ENCODE measurements at regions not wholly inside any gene's neighbourhood (a gene's known extent, or its start where the extent isn't known, plus 50 kb on each side); places are given as distances from the start of the nearest gene placed in this dataset.

DNA sequence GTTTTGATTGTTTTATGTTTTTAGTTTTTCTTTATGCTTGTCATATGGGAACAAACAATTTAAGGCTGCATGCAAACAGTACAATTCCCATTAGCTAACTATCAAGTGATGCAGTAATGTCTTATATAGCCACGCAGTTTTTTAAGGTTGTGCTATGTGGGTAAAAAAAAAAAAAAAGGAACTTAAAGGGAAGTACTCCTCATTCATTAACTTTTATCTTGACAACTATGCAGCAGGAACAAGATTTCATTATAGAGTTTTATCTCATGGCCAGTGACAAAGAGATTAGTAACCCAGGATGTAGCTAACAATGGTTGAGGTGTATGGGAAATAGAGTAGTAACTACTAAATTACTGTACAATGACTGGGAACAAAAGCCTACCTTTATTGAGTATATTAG lies 1008.2 kb upstream of the CDH9 start (continued):
- TF ChIP-seq, protein P1, sequence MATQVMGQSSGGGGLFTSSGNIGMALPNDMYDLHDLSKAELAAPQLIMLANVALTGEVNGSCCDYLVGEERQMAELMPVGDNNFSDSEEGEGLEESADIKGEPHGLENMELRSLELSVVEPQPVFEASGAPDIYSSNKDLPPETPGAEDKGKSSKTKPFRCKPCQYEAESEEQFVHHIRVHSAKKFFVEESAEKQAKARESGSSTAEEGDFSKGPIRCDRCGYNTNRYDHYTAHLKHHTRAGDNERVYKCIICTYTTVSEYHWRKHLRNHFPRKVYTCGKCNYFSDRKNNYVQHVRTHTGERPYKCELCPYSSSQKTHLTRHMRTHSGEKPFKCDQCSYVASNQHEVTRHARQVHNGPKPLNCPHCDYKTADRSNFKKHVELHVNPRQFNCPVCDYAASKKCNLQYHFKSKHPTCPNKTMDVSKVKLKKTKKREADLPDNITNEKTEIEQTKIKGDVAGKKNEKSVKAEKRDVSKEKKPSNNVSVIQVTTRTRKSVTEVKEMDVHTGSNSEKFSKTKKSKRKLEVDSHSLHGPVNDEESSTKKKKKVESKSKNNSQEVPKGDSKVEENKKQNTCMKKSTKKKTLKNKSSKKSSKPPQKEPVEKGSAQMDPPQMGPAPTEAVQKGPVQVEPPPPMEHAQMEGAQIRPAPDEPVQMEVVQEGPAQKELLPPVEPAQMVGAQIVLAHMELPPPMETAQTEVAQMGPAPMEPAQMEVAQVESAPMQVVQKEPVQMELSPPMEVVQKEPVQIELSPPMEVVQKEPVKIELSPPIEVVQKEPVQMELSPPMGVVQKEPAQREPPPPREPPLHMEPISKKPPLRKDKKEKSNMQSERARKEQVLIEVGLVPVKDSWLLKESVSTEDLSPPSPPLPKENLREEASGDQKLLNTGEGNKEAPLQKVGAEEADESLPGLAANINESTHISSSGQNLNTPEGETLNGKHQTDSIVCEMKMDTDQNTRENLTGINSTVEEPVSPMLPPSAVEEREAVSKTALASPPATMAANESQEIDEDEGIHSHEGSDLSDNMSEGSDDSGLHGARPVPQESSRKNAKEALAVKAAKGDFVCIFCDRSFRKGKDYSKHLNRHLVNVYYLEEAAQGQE (IDR thresholded peaks at IDR 0.05; ENCODE audit: low read depth, low read length), result no peak
- no peak for TF ChIP-seq USF1 (IDR thresholded peaks at IDR 0.05; ENCODE audit: borderline replicate concordance, low read depth)
- no peak for TF ChIP-seq FOXJ3 (CRISPR knock-in tag; IDR thresholded peaks at IDR 0.05)
- TF ChIP-seq JUND (IDR thresholded peaks at IDR 0.05), result no peak
- no peak for TF ChIP-seq GATA2 (CRISPR knock-in tag; IDR thresholded peaks at IDR 0.05)
- no peak for TF ChIP-seq TCF12 (IDR thresholded peaks at IDR 0.05)
- TF ChIP-seq FOXM1 (IDR thresholded peaks at IDR 0.05; ENCODE audit: low read depth), result no peak

GRCh38 chr5:28027851-28028250 lies 989.5 kb upstream of the CDH9 start:
- no peaks in the 10 kb centered on the region for H3K9me3 ChIP-seq
- no peak for DNase-seq
- H3K27me3 ChIP-seq (ENCODE audit: insufficient read depth), result no peaks in the 10 kb centered on the region
- H3K36me3 ChIP-seq (replicated peaks in 1 of 2; ENCODE audit: control insufficient read depth in 1 of 2, insufficient read depth in 2 of 2, low read length in 1 of 2), result no peaks in the 10 kb centered on the region
- POLR2A ChIA-PET, result no interaction called here
- H2AFZ ChIP-seq (ENCODE audit: low read depth), result no peak overlapping the region
- TF ChIP-seq ELF1 (IDR thresholded peaks at IDR 0.05) (no peak), YY1 (IDR thresholded peaks at IDR 0.05; ENCODE audit: low read depth) (no peak), EZH2phosphoT487 (IDR thresholded peaks at IDR 0.05; ENCODE audit: borderline replicate concordance, low read depth) (no peak), IRF3 (IDR thresholded peaks at IDR 0.05; ENCODE audit: low read depth, low read length) (no peak), EP300 (IDR thresholded peaks at IDR 0.05; ENCODE audit: borderline replicate concordance in 1 of 2, low read depth in 1 of 2, low read length in 1 of 2) (no peak), SIN3A (IDR thresholded peaks at IDR 0.05; ENCODE audit: borderline replicate concordance, low read depth, low read length) (no peak), RAD21 (IDR thresholded peaks at IDR 0.05; ENCODE audit: low read length) (no peak), FOXM1 (IDR thresholded peaks at IDR 0.05; ENCODE audit: low read depth) (no peak), USF1 (IDR thresholded peaks at IDR 0.05; ENCODE audit: borderline replicate concordance, low read depth) (no peak), MAX (IDR thresholded peaks at IDR 0.05; ENCODE audit: low read depth) (no peak), TAF1 (IDR thresholded peaks at IDR 0.05; ENCODE audit: borderline replicate concordance, low read depth, low read length) (no peak), MXI1 (IDR thresholded peaks at IDR 0.05; ENCODE audit: low read depth, low read length) (no peak), PBX3 (IDR thresholded peaks at IDR 0.05) (no peak), SMC3 (IDR thresholded peaks at IDR 0.05; ENCODE audit: low read depth, low read length) (no peak), TCF12 (IDR thresholded peaks at IDR 0.05) (no peak)
- TF ChIP-seq, protein P2, sequence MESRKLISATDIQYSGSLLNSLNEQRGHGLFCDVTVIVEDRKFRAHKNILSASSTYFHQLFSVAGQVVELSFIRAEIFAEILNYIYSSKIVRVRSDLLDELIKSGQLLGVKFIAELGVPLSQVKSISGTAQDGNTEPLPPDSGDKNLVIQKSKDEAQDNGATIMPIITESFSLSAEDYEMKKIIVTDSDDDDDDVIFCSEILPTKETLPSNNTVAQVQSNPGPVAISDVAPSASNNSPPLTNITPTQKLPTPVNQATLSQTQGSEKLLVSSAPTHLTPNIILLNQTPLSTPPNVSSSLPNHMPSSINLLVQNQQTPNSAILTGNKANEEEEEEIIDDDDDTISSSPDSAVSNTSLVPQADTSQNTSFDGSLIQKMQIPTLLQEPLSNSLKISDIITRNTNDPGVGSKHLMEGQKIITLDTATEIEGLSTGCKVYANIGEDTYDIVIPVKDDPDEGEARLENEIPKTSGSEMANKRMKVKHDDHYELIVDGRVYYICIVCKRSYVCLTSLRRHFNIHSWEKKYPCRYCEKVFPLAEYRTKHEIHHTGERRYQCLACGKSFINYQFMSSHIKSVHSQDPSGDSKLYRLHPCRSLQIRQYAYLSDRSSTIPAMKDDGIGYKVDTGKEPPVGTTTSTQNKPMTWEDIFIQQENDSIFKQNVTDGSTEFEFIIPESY (IDR thresholded peaks at IDR 0.05; ENCODE audit: borderline replicate concordance, low read depth), result no peak
- H3K9me2 ChIP-seq, result no peaks in the 10 kb centered on the region
- WGBS (ENCODE audit: low lambda C conversion rate), result 0% methylated on average over 1 of the region's 1 CpG
- no peaks in the 10 kb centered on the region for H4K20me1 ChIP-seq (ENCODE audit: insufficient read depth)
- H3K79me2 ChIP-seq (ENCODE audit: insufficient read depth), result no peaks in the 10 kb centered on the region
- no peak overlapping the region for H3K9ac ChIP-seq
- H3K4me2 ChIP-seq, result no peak overlapping the region
- H3K4me1 ChIP-seq (ENCODE audit: control insufficient read depth in 1 of 2, insufficient read depth in 2 of 2, low read depth in 1 of 2, low read length in 1 of 2), result no peaks in the 10 kb centered on the region
- no peak overlapping the region for H3K27ac ChIP-seq (ENCODE audit: low read depth in 2 of 2, low read length in 1 of 2)
- H3K4me3 ChIP-seq (ENCODE audit: low read depth in 2 of 2, low read length in 1 of 2), result no peak overlapping the region
- CTCF ChIA-PET, result no interaction called here
- H3F3A ChIP-seq (replicated peaks; ENCODE audit: insufficient read depth), result no peaks in the 10 kb centered on the region

Measured in SK-N-SH (cell line).